ENCODE measurements at regions not wholly inside any gene's neighbourhood (a gene's known extent, or its start where the extent isn't known, plus 50 kb on each side); places are given as distances from the start of the nearest gene placed in this dataset.

DNA sequence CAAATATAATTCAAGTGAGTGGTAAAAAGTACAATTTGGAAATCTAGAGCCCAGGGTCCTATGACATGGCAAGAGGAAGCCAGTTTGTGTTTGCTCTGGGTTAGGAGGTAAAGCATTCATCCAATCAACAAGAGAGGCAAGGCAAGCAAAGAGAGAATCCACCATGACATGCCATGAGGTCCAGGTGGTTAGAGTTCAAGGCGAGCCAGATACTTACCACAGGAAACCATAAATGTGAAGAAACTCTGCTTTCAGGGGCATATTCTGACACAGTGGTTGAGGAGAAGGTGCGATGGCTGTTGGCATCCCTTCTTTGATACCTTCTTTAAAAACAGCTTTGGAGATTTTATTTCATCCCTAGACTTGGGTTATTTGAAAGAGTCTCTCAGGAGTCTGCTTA, 193.8 kb upstream of the MAN1A1 start:
- intact Hi-C loops (cut with micrococcal nuclease), result no loop called here
- H3K4me3 Mint-ChIP-seq, result no peak overlapping the region
- TF ChIP-seq, protein P1, sequence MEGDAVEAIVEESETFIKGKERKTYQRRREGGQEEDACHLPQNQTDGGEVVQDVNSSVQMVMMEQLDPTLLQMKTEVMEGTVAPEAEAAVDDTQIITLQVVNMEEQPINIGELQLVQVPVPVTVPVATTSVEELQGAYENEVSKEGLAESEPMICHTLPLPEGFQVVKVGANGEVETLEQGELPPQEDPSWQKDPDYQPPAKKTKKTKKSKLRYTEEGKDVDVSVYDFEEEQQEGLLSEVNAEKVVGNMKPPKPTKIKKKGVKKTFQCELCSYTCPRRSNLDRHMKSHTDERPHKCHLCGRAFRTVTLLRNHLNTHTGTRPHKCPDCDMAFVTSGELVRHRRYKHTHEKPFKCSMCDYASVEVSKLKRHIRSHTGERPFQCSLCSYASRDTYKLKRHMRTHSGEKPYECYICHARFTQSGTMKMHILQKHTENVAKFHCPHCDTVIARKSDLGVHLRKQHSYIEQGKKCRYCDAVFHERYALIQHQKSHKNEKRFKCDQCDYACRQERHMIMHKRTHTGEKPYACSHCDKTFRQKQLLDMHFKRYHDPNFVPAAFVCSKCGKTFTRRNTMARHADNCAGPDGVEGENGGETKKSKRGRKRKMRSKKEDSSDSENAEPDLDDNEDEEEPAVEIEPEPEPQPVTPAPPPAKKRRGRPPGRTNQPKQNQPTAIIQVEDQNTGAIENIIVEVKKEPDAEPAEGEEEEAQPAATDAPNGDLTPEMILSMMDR (IDR thresholded peaks at IDR 0.05), result no peak
- H3K9me3 Mint-ChIP-seq, result no peaks in the 10 kb centered on the region
- ChIA-PET CTCF (interaction anchor here (1.6 to 1.8 kb wide), 2 partner anchors 8 to 126 kb away, joined by 3 read pairs; no protein-coding TSS in a partner anchor), POLR2A (no interaction called here)
- no peak overlapping the region for H3K27ac Mint-ChIP-seq
- ATAC-seq, result no peak
- DNase-seq, result no peak
- no peaks in the 10 kb centered on the region for H3K27me3 Mint-ChIP-seq
- H3K4me1 Mint-ChIP-seq (ENCODE audit: low read depth), result no peaks in the 10 kb centered on the region
- H3K36me3 Mint-ChIP-seq (ENCODE audit: low read depth), result no peaks in the 10 kb centered on the region

DNA sequence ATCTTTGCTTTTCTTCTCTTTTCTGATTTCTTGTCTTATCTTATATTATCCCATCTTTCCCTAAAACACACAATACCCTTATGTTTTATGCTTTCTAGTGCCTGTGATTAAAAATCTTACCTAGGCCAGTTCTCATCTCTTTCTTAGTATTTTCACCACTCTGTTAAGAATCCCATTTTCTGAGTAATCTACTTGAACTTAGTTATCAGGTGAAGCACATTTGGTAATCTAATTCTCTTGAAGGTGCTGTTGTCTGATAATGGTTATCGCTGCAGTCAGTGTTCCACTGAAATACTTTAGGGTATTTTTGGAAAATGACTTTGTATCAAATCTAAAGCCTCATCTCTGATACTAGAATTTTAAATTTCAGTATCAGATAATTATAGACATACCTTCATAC, 192.5 kb upstream of the MAN1A1 start:
- DNase-seq (no peak), ATAC-seq (no peak)
- ChIA-PET POLR2A (no interaction called here), CTCF (no interaction called here)
- TF ChIP-seq, protein P1 (IDR thresholded peaks at IDR 0.05), result no peak
- H3K9me3 Mint-ChIP-seq, result no peaks in the 10 kb centered on the region
- H3K4me1 Mint-ChIP-seq (ENCODE audit: low read depth), result no peaks in the 10 kb centered on the region
- no peaks in the 10 kb centered on the region for H3K27me3 Mint-ChIP-seq
- no peak overlapping the region for H3K27ac Mint-ChIP-seq
- H3K4me3 Mint-ChIP-seq, result no peak overlapping the region
- no peaks in the 10 kb centered on the region for H3K36me3 Mint-ChIP-seq (ENCODE audit: low read depth)
- intact Hi-C loops (cut with micrococcal nuclease), result no loop called here

DNA sequence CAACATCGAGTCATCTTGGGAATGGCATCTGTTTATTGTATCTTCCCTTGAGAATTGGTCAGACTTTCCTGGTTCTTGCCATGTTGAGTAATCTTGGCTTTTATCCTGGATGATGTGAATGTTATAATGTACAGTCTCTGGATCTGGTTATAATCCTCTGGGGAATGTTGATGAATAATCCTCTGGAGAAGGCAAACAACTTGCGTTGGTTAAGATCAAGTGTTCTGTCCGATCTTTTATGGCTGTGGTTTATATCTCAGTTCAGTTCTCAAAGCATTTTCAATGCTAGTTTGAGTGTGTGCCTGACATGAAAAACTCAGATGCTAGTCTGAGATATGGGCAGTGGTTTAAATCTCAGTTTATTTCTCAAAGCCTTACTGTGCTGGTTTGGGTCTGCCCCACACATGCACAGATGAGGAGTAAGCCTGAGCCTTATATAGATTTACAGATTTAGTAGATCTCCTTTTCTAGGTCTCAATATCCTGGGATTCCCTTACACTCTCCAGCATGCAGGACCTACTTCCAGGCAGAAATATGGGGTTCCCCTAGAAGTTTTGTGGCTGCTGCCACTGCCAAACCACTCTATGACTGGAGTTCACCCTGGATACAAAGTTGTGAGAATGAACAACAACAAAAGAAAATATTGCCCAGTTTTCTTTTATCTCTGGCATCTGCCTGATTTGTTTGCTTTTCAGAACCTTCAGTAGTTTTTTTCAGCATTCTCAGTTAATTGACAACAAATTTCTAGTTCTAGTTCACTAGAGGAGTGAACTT, 191.8 kb upstream of the MAN1A1 start:
- TF ChIP-seq, protein P1 (IDR thresholded peaks at IDR 0.05), result no peak
- ATAC-seq, result no peak
- H3K27me3 Mint-ChIP-seq, result no peaks in the 10 kb centered on the region
- no peaks in the 10 kb centered on the region for H3K36me3 Mint-ChIP-seq (ENCODE audit: low read depth)
- no peak overlapping the region for H3K27ac Mint-ChIP-seq
- no peak for DNase-seq
- ChIA-PET CTCF (no interaction called here), POLR2A (no interaction called here)
- H3K9me3 Mint-ChIP-seq, result no peaks in the 10 kb centered on the region
- H3K4me3 Mint-ChIP-seq, result no peak overlapping the region
- intact Hi-C loops (cut with micrococcal nuclease), result no loop called here
- no peaks in the 10 kb centered on the region for H3K4me1 Mint-ChIP-seq (ENCODE audit: low read depth)

DNA sequence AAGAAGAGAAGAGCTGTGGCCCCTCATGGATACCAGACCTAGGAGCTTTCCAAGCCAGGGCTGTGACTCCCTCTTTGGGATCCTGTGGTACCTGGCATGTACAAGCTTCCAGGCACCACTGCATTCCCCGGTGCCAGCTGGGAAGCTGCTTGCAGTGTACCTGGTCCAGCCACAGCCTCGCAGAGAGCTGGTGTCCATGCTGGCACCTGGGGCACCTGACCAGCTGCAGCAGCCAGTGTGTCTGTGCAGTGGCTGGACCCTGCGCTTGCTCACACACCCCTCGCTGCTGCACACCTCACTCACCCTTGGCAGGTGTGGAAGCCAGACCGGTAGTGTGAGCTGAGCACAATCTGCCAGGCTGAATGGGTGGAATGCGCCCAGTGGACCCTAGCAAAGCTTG, 190.9 kb upstream of the MAN1A1 start:
- H3K4me1 Mint-ChIP-seq (ENCODE audit: low read depth), result no peaks in the 10 kb centered on the region
- no peak overlapping the region for H3K27ac Mint-ChIP-seq
- no peak overlapping the region for H3K4me3 Mint-ChIP-seq
- no peaks in the 10 kb centered on the region for H3K27me3 Mint-ChIP-seq
- ChIA-PET CTCF (no interaction called here), POLR2A (no interaction called here)
- TF ChIP-seq, protein P1 (IDR thresholded peaks at IDR 0.05), result no peak
- DNase-seq, result no peak
- no peaks in the 10 kb centered on the region for H3K36me3 Mint-ChIP-seq (ENCODE audit: low read depth)
- ATAC-seq, result no peak
- intact Hi-C loops (cut with micrococcal nuclease), result no loop called here
- H3K9me3 Mint-ChIP-seq, result no peaks in the 10 kb centered on the region

DNA sequence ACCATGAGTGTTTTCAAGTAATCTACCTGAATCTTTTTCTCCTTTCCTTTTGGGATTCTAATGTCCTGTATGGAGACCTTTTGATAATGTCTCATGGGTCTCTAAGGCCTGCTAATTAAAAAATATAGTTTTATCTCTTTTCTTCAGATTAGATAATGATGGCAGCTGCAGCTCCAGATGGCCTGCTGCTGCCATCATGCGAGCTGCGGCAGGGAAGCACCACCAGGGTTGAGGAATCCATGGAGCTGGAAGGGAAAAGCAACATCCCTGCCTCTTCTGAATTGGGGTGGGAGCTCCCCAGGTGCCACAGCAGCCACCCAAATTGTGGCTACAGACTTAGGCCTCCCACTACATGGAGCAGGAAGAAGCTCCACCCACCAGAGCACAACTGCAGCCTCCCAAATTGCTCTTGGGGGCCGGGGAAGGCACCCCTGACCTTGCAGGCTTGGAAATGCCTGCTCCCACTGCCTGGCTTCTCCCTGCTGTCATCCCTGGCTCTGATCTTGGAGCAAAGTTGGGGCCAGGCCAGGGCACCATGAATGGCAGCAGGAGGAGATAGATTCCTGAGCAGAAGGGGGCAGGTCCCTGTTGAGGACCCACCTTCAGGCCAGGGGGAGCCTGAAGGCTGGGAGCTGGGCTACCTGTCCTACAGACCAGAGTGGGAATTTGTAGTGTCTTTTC, 189.6 kb upstream of the MAN1A1 start:
- intact Hi-C loops (cut with micrococcal nuclease), result no loop called here
- Mint-ChIP-seq H3K36me3 (ENCODE audit: low read depth) (no peaks in the 10 kb centered on the region), H3K4me1 (ENCODE audit: low read depth) (no peaks in the 10 kb centered on the region), H3K27ac (no peak overlapping the region), H3K27me3 (no peaks in the 10 kb centered on the region), H3K9me3 (no peaks in the 10 kb centered on the region), H3K4me3 (no peak overlapping the region)
- ChIA-PET CTCF (no interaction called here), POLR2A (interaction anchor here (1.3 kb wide), 1 partner anchor 9 kb away, joined by 3 read pairs; no protein-coding TSS in a partner anchor)
- TF ChIP-seq, protein P1 (IDR thresholded peaks at IDR 0.05), result no peak
- no peak for DNase-seq
- no peak for ATAC-seq

Measured in activated CD8-positive, alpha-beta T cell treated with anti-CD3 and anti-CD28 coated beads for 36 hours (primary cell).